NCI-H69 (cell line): ENCODE measurements at regions not wholly inside any gene's neighbourhood (a gene's known extent, or its start where the extent isn't known, plus 50 kb on each side); places are given as distances from the start of the nearest gene placed in this dataset.
A peak's percentile ranks its signal among the peaks of the same experiment; 100 is the strongest.

Experiments used
- DNase-seq: peaks from one replicate; lab custom pipeline; 2025; lab: John Stamatoyannopoulos, UW

DNA sequence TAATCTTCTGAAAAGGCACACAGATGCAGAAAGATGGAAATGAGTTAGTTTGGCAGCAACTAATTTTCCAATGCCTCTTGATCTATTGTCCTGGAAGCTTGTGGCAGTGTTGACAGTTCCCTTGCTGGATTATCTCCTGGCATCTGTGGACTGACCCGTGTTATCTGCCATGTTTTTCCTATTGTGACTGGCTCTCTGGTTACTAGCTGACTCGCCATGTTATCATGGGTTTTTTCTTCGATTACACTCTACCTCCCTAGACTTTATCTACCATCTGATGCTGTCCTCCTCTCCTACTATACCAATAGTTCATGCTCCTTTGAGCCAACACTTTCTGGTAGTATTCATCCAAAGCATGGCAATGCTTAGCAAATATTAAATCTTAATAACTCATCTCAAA is 63.3 kb upstream of the FLRT2 start:
- no peak for DNase-seq

DNA sequence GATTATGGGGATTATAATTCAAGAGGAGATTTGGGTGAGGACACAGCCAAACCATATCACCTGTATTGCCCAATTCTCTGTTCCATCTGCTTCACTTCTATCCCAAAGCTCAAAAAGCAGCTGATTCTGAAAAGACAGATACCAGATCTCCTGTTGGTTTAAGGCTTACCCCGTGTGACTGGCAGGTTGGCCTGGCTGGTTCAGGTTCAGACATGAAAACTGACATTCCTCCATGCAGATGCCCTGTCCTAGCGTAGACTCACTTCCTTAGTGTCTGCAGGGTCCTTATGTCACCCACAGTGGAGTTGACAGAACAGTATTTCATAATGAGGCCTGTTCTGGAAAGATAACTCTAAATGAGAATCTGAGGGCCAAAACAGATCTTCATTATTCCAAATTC is 61.1 kb upstream of the FLRT2 start:
- DNase-seq, result no peak

DNA sequence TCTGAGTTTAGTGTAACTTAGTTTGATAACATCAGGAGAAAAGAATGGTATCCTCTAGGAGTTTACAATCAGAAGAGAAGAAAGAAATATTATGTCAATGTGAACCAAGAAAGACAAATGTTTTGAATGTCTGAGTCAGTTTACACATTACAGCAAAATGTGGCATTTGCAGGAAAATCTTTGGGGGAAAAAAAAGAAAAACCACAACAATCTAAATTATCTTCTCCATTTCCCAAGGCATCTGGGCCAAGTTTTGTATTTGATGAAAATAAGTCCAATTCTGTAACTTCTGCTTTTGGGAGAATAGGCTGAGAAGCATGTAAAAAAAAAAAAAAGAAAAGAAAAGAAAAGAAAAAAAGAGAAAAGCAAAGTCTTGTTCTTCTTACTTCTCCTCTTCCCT is 58.8 kb upstream of the FLRT2 start:
- no peak for DNase-seq

DNA sequence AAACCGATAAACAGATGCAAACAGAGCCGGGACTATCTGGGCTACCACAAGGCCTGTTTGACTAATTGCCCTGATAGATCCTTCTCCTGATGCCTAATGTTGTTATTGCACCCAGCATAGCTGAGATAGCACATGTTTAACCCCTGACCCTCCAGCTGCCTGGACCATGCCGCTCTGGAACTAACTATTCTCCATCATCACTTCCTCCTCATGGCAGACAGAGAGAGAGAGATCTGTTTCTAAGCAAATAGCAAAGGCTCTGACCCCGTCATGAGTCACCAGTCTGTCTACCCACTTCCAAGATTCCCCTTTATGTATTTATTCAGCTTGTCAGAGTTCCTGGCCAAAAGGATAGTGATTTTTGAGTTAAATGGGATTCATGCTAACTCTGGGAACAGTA is 58.2 kb upstream of the FLRT2 start:
- peak; percentile 93 for DNase-seq

DNA sequence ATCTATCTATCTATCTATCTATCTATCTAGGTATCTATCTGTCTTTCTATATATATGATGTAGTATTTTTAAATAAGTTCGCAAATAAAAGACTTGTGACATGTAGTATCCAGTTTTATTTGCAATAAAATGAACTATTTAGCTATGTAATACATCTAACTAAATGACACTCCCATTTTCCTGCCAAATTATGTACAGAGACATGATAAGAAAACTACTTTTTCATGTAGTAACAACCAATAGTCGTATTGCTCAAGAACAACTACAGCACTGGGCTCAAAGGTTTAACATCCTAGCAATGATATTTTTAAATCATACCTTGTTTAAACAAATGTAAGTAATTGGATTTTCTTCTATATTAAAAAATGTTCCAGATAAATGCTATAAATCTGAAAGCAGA is 55.5 kb upstream of the FLRT2 start:
- DNase-seq, result no peak

DNA sequence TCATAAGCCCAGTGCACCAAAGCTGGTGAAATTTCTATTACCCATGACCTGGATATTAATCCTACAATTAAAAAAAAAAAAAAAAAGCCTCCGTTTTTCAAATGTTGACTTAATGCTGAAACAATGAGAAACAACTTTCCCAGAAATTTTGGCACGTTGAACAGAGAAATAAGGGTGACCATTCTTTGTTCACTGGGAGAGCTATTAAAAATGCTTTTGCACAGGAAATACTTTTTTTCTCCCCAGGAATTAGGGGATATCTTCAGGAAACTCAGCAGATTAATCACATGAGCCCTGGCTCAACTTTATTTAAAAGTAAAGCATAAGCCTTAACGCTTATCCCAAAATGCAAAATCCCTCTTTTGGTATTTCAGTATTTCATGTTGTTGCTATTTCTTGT is 54.8 kb upstream of the FLRT2 start:
- DNase-seq, result no peak

DNA sequence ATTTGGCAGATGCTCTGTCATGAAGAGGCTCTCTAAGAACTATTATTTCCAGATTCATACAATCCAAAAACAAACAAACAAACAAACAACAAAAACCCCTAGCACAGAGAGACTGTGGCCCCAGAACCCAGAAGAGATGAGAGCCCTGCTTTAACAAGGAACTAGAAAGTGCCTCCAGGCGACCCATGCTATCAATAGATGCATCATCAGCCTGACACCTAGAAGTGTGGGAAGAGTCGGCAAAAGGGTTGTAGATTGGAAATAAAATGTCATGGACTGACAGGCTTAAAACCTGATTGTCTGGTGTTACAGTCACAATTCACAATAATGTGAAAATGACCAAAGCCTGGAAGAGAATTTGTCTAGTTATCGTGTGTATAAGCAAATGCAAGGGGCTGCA is 50.6 kb upstream of the FLRT2 start:
- DNase-seq, result no peak

DNA sequence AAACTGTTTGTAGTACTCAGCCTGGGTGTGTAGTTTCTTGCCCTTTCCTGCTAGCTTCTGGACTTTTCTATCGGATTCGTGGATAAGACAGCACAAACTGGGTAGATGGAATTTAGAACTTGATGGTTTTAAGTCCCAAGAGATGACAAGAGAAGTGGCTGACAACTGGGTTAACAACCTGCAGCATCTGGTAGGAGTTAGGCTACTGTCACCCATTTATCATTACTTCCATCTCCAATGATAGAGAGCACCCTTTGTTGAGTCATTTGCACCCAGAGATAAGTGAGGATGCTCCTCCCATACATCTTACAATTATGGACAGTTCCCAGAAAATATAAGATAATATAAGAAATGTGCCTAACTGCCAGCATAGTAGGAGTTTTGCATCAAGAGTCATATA is 50.2 kb upstream of the FLRT2 start:
- no peak for DNase-seq
